GM18870 (cell line): ENCODE measurements at regions not wholly inside any gene's neighbourhood (a gene's known extent, or its start where the extent isn't known, plus 50 kb on each side); places are given as distances from the start of the nearest gene placed in this dataset.
"Not testable (repeated sequence)": the region's sequence is repeated elsewhere in the genome, so short reads cannot be mapped to it uniquely, and the experiment has no call there.

Experiments used
- ATAC-seq: cut with Tn5 transposase; IDR thresholded peaks from one replicate; pipeline ENCODE4 v1.9.1; 2021; ENCODE audit warnings: moderate library complexity; ENCODE audit not compliant: unreplicated experiment

GRCh38 chr6:40888456-40888990, 150.5 kb downstream of the UNC5CL start:
- ATAC-seq: no peak

- no peak for ATAC-seq
Observed at GRCh38 chr6:40887792-40888340, 151.2 kb downstream of the UNC5CL start.

GRCh38 chr6:40887079-40887791, 151.8 kb downstream of the UNC5CL start:
- ATAC-seq: no peak

- ATAC-seq: no peak
Observed at GRCh38 chr6:40885139-40885774, 153.8 kb downstream of the UNC5CL start.

GRCh38 chr6:40882323-40882997, 156.6 kb downstream of the UNC5CL start:
- no peak for ATAC-seq

GRCh38 chr6:40881501-40881900, 157.5 kb downstream of the UNC5CL start:
- no peak for ATAC-seq

GRCh38 chr6:40880906-40881305, 158.1 kb downstream of the UNC5CL start:
- no peak for ATAC-seq

- no peak for ATAC-seq
Observed at GRCh38 chr6:40879169-40879568, 159.9 kb downstream of the UNC5CL start.

GRCh38 chr6:40877362-40877761, 161.7 kb downstream of the UNC5CL start:
- ATAC-seq: no peak

- ATAC-seq: no peak
Observed at GRCh38 chr6:40876336-40876735, 162.7 kb downstream of the UNC5CL start.

GRCh38 chr6:40874495-40874894, 164.5 kb downstream of the UNC5CL start:
- ATAC-seq: no peak

GRCh38 chr6:40871424-40871823, 167.6 kb downstream of the UNC5CL start:
- no peak for ATAC-seq

GRCh38 chr6:40868089-40868865, 170.7 kb downstream of the UNC5CL start:
- ATAC-seq: not testable (repeated sequence)

- ATAC-seq: not testable (repeated sequence)
Observed at GRCh38 chr6:40867527-40867926, 171.5 kb downstream of the UNC5CL start.

GRCh38 chr6:40865259-40865658, 173.8 kb downstream of the UNC5CL start:
- ATAC-seq: not testable (repeated sequence)

GRCh38 chr6:40860443-40860842, 178.6 kb downstream of the UNC5CL start:
- no peak for ATAC-seq

GRCh38 chr6:40856271-40856670, 182.8 kb downstream of the UNC5CL start:
- ATAC-seq: no peak

GRCh38 chr6:40855168-40855880, 183.7 kb downstream of the UNC5CL start:
- no peak for ATAC-seq

GRCh38 chr6:40854592-40854991, 184.4 kb downstream of the UNC5CL start:
- no peak for ATAC-seq

- ATAC-seq: no peak
Observed at GRCh38 chr6:40852779-40853373, 186.1 kb downstream of the UNC5CL start.
